LHCN-M2 (cell line): ENCODE measurements at regions not wholly inside any gene's neighbourhood (a gene's known extent, or its start where the extent isn't known, plus 50 kb on each side); places are given as distances from the start of the nearest gene placed in this dataset.

ENCODE experiments used
- DNase-seq: peaks from one replicate; pipeline ENCODE4 v3.0.0-alpha.2; 2012; ENCODE audit warnings: low read depth

DNA sequence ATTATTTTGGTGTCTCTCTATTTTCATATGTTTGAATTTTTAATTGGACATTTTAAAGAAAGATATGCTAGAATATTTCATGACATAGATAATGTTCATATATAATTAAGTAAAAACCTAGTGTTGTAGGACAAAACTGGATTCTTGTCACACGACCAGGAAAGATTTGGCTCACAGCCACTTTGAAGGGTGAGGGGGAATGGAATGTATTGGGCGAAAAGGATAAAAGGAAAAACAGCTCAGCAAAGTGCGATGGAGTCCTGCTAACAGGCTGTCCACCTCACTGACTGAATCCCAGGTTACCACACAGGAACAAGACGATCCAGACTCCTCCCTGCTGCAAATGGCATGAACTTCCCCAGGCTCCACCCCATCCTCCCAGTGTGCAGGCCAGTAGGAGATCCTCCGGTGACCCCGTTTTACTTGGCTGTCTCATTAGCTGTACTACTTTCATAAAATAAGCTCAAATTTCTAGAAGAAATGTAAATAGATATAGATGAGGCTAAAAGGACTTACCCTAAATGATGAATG is 186.2 kb downstream of the CD47 start:
- DNase-seq = no peak

DNA sequence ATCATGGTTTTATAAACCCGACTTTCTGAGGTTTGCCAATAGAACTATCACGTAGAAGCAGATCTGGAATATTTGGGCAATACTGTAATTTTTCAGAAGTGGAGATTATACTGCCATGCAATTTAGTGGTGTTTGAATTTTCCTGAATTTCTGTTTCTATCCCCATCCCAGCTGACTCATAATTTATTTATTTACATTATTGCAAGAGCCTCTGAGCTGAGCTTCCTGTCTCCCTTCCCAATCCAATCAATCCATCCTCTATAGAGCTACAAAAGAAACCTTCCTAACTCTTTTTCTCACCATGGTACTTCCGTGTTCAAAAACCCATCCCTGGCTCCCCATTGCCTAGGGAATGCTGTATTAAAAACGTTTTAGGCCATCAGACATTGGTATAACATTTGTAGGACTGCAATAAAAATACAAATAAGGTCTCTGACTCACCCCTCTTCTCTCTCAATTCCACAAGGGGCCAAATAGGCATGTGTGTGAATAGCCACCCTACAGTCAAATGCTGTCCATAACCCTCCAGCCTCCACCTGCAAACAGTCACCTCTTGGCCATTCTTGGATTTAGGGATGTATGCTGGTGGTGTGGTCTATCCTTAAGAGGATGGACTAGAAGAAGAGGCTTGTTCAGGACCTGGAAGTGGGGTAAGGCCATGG is 190.7 kb downstream of the CD47 start:
- DNase-seq = peak; percentile 37

DNA sequence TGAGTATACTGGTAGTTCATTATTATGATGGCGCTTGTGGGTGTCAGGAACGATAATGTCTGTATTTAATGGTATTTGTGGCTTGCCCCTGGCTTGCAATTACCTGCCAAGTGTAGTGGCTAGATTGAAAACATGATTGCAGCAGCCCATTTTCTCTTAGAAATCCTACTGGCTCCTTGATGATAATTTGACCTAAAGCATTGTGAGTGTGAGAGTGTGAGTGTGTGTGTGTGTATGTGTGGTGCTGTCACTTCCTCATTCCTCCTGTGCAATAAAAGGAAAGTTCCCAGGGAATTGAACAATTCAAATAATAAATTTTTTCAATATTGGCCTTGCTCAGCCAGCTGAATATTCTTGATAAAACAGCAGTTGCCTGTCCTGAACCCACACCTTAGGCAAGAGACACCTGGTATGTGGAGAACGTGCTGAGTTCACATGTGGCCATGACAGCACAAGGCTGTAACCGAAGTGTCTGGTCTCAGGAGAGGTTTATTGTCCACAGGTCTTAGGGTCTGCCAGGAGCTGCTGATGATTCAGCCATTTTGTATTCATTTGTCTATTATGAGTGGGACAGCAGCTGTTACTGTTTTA is 193.3 kb downstream of the CD47 start:
- DNase-seq = peak; percentile 83

DNA sequence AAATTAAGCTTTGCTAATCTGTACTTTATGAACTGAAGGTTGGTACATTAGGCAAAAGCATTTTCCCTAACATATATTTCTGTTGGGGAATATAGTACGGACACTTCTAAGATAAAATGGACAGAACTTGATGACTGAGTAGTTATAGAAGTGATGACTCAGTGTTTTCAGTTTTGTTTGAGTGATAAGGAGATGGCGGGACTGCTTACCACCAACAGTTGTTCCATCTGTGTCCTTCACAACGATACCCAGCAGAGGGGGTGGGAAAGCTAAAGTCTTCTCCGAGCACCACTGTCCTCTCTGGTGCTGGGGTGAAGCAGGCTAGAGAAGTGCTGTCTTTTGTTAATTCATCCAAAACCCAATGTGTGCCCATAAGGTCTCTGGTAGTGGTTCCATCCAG is 195.8 kb downstream of the CD47 start:
- DNase-seq = peak; percentile 16

DNA sequence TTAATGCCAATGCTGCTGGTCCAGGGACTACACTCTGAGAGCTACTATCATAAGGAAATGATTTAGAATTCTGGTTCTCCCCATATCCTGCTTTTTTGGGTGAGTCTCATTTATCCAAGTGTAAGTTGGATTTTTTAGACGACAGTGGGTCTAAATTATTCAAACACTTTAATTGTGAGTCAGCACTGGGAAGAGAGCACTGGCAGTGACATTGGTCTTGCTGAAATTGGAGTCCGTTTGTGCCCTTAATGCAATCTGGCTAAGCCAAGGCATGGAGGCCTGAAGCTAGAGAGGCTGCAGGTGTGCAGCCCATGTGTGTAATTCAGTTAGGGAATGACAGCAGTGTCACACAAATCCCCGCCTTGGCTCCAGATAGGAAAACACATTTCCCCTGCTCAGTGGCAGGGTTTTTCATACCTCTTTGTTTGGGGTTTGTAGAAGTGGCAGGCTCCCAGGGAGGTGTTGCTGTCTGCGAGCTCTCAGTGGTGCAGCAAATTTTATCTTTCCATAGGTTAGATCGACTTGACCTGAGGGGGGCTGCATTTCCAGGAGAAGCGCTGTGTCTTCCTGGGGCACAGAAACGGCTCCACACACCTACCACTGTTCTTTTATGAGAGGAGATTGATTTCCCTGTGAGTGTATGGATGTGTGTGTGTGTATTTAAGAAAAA is 197.7 kb downstream of the CD47 start:
- DNase-seq = no peak

DNA sequence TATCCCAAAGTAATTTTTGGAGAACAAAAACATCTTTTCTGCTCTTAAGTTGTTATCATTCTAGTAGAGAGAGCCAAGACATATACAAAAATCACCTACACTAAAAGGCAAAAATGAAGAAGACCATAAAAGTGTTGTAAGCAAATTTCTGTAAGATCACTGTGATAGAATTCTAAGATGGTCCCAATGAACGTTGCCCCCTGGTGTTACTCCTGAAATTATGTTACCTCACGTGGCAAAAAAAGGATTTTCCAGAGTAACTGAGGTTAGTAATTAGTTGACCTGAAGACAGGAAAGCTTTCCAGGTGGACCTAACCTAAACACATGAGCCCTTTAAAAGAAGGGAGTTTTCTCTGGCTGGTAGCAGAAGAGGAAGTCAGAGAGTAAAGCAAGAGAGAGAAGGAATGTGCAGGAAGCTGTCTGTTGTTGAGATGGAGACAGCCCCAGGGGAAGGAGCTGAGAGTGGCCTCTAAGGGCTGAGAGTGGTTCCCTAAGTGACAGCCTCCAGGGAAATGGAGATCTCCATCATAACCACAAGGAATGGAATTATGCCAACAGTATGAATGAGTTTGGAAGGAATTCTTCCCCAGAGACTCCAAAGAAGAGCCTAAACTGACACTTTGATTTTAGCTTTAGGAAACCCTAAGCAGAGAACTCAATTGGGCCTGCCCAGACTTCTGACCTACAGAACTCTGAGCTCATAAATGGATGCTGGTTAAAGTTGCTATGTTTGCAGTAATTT is 205.9 kb downstream of the CD47 start:
- DNase-seq = peak; percentile 85

DNA sequence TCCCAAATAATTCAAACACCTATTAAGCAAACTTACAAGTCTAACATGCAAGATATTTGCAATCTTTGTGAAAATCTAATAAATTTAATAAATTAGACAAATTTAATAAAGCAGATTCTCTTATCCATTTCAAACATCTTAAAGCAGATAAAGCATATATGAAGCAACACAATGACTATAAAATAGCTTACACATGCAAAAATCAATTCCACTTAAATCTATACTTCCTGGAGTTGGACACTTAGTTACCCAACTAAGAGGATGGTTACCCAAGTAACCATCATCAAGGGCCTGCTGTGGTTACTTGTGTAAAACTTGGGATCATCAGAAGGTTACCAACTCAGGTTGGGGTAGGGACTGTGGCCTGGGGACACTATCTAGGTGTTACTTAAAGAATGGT is 206.8 kb downstream of the CD47 start:
- DNase-seq = no peak

DNA sequence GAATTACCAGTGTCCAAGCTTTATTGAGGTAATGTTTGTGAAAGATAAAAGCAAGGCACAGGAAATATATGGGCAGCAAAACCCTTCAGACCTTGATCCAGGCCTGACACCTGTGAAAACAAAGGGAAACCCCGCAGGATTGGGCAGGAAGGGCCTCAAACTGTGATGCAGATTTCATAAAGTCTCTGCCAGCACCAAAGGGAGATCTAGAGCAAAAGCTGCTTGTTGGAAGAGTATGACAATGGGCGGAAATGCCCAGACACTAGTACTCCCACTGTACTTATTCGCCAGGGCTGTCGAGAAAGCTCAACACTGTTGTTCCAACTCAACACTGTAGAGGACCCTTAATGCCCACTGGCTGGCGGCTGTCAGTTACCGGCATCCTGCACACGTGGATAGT is 207.9 kb downstream of the CD47 start:
- no peak for DNase-seq

DNA sequence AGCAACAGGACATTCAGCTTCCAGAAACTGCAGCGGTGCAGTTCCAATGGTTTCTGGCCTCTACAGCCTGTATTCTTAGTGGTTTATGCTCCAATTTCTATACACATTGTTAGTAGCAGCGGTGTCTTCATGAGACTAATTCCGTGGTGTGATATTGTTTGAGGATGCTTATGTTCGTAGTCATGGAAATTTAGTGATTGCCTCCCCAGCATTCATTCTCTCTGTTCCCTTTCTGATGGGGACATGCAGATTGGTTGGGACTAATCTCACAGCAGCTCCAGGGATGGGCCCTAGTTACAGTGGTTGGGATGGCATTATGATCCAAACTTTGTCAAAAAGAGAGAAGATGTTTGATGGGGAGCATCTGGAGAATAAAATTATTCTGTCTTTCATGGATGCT is 208.6 kb downstream of the CD47 start:
- no peak for DNase-seq

DNA sequence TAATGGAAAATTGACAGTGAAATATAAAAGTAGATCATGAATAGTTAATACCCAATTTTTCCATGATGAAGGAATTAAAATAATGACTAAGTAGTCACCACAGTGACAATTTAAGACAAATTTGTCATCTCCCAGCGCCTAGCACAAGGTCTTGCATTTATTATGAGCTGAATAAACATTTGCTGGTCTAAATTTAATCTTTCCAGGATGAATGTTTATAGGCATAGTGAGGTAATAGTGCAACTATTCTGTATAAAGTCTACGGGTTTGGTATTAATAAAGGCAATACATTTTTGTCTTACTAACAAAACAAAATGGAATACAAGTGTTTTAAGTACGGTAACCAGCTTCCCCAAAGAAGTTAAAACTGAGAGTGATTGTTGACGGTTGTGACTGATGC is 209.3 kb downstream of the CD47 start:
- DNase-seq = no peak

DNA sequence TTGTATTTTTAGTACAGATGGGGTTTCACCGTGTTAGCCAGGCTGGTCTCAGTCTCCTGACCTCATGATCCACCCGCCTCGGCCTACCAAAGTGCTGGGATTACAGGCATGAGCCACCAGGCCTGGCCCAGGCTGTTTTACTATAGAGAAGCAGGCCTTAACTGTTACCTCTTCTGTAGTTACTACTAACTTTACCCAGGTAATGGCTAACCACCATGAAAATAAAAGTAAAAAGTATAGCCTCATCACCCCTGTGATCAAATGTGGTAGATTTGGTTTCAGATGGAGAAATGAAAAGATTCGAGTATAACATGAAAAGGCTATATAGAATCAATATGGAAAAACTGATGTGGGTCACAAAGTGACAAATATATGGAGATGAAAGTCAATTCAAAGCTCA is 210.1 kb downstream of the CD47 start:
- no peak for DNase-seq

DNA sequence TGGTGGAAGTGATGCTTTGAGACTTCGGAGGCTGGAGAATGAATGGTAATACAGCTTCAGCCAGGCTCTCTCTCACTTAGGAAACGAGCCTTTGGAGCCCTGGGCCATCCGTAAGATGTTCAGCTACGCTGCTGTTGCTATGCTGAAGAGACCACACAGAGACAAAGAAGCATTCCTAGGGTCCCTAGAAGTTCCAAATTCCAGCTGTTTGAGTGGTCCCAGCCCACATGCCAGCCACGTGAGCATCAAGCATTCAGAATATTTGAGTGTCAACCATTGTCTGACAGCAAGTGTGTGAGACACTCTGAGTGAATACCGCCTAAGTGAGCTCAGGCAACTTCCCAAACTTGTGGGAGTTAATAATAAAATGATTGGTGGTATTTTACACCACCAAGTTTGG is 212.9 kb downstream of the CD47 start:
- DNase-seq = no peak

DNA sequence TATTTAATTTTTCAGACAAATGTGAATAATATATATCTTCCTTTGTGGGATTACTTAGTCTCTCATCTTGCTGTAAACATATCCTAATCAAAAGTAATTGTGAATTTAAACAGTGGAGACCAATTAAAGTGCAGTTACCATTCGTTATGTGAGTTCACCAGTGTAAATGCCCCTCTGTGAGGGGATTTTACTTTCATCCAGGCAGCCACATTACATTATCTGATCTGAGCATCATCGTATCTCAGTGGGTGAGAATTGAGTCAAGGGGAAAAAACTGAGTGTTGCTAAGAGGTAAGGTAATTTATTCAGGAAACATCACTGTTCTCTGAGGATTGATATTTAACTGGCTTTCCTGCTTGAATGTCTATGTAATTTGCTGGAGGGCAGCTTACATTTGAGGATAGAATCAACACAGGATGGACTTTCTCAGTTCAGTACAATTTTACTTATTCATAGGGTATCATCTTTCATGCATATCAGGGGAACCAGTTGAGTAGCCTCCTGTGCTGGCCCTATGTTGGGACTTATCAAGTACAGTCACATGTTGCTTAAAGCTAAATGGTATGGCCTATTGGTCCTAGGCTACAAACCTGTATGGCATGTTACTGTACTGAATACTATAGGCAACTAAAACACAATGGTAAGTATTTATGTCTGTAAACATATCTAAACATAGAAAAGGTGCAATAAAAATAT is 219.7 kb downstream of the CD47 start:
- DNase-seq = no peak

DNA sequence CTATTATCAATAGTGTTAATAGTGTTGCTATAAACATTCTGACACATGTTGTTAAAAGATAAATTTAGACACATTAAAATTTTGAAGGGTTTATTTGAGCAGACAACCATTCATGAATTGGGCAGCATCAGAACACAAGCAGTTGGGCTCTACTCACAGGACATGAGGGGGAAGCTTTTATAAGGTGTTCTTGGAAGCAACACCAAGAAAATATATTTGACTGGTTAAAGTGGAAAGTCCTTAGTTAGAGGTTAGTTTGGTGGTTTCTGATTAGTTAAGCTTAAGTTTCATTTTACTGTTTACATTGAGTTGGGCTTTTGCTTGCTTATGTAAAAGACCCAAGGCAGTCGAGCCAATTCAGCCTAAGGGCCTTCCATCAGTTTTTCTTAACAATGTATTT is 220.7 kb downstream of the CD47 start:
- no peak for DNase-seq

DNA sequence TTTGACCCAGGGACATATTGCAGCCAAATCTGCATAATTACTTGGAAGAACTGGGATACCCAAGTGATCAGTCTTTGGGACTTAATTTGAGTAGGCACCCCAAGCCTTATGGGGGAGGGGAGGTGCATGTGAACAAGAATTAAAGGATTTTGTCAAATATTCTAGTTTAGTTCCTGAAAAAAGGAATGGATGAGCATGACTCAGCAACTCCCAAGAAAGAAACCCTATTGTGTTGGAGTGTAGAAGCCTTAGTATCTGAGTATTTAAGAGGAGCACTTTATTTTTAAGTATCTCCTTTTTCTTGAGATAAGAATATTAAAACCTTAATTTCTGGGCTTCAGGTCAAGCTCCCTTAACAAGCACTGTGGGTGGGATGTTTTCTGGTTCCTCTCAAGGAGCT is 222.4 kb downstream of the CD47 start:
- DNase-seq = no peak

DNA sequence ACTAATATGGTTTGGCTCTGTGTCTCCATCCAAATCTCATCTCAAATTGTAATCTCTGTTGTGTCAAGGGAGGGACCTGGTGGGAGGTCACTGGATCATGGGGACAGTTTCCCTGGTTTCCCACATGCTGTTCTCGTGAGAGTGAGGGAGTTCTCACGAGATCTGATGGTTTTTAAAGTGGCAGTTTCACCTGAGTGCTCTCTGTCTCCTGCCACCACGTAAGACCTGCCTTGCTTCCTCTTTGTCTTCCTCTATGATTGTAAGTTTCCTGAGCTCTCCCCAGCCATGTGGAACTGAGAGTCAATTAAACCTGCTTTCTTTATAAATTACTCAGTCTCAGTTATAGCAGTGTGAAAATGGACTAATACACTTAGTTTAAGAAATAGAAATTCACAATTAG is 228.9 kb downstream of the CD47 start:
- DNase-seq = no peak

DNA sequence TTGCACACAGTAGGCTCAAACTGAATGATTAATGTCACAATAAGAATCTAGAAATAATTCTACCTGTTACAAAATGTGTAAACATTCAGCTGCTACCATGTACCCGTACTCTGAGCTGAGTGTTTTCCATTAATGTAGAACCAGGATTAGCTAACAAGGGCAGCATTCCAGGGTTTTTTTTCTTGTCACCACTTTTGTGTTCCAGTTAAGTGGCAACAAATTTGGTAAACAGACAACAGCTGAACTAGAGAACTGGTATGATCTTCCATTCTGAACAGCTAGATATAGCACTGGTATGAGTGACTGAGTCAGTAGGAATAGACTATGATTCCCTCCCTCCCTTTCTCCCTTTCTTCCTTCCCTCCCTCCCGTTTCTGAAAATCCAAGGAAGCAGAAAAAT is 229.4 kb downstream of the CD47 start:
- peak; percentile 24 for DNase-seq
